Fibroblast of skin of left biceps (primary cell): ENCODE measurements at regions not wholly inside any gene's neighbourhood (a gene's known extent, or its start where the extent isn't known, plus 50 kb on each side); places are given as distances from the start of the nearest gene placed in this dataset.

Experiments
- DNase-seq, 2 experiments: peaks; one replicate each; pipeline ENCODE4 v3.0.0-alpha.2; 2013; ENCODE audit warnings: low read depth in 2 of 2

DNA sequence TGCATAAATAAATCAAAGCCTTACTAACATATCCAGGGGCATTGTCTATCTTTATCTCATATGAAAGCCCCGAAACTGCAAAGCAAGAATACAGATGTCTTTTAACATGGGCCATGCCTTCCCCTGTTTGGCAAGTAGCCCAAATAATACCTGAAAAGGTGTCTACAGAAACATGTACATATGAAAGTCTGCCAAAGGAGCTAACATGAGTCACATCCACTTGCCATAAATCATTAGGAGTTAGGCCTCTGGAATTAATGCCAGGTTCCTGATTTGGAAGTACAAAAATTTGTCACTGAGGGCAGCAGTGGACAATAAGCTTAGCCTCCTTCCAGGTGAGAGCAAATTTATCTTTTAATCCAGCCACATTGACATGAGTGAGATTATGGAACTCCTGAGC, 85.5 kb upstream of the PGR start:
- no peak for DNase-seq

DNA sequence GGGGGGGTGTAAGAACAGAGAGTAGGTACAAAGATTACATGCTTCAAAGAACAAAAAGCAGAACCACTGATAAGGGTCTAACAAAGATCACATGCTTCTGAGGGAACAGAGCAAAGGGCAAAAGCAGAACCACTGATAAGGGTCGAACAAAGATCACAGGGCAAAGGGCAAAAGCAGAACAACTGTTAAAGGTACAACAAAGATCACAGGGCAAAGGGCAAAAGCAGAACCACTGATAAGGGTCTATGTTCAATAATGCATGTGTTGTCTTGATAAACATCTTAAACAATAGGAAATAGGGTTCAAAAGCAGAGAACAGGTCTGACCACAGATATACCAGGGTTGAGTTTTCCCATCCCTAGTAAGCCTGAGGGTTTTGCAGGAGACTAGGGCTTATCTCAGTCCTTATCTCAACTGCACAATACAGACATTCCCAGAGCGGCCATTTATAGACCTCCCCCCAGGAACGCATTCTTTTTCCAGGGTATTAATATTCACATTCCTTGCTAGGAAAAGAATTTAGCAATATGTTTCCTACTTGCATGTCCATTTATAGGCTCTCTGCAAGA, 81.9 kb upstream of the PGR start:
- no peak for DNase-seq

DNA sequence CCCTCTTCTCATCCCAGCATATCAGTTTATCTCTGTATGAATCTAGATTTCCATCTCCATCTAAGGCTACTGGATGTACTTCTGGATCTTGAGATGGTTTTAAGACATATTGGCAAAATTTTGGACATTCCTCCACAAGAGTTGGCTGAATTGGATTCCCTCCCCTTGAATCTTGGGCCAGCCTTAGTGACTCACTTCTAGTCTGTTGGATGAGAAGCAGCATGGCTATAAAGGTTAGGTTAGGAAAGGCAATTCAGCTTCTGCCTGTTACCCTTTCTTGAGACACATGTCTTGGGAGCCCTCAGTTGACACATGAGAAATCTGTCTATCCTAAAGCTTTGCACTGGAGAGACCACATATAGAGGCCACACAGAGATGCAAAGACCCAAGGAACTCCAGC, 73.0 kb upstream of the PGR start:
- no peak for DNase-seq

DNA sequence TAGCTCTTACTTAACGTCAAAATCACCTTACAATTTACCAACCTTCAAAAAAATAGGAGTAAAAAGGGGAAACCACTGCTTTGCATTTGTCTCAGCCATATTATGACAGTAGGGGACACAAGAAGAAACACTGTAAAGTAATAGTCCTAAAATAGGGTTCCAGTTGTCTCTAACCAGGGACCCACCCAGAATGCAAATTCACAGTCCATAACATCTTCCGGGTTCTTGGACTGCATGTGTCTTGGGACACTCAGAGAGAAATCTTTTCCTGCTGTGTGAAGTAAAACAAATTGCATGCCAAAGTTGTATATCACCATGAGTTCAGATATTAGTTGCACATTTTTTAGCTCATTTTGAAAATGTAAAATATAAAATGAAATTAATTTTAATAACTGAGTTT, 69.8 kb upstream of the PGR start:
- no peak for DNase-seq

DNA sequence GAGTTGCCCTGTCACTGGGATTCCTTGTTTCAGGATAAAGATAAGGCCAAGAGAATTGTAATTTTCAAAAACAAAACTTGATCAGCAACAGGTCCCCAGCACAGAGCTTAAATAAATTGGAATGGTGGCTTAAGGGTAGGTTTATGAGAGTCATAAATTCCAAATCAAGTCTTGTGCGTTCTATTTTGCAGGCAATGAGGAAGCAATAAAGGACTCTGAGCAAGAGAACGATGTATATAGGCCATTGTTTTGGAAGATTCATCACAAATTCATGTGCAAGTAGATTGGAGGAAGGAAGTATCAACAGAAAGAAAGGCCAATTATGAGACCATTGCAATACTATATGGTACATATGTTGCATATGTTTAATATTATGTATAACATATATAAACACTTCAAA, 65.7 kb upstream of the PGR start:
- DNase-seq, result no peak

DNA sequence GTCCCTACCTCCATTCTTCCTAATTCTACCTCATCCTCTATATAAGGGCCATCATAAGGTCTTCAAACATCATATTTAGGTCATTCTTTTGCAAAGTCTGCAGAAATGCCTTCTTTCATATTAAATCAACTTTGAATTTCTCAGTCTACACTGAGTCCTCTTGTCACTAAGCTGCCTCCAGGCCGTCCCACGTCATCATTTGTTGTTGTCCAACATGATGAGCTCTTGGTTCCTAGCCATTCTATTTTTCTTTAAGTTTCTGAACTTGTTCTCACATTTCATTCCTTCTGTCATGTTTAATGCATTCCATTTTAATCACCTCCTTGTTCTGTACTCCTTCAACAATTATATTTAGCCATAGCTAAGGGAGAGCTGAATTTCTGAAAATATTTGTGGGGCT, 59.2 kb upstream of the PGR start:
- no peak for DNase-seq

DNA sequence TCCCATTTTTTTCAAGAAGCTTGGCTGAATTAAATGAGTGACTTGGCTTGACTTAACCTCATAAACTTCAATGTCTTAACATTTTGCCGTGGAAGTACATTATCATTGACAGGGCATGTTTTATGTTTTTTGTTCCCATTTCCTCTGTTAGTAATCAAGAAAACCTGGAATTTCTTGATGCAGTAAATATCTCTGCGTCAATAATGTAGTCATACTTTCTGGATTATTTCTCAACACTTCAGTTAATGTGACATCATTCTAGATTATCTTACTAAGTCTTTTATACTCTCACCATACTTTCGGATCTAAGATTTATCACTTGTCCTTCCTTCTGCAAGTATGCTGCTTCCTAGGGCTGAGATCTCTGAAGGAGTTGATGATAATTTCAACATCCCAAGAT, 58.6 kb upstream of the PGR start:
- DNase-seq, result no peak

DNA sequence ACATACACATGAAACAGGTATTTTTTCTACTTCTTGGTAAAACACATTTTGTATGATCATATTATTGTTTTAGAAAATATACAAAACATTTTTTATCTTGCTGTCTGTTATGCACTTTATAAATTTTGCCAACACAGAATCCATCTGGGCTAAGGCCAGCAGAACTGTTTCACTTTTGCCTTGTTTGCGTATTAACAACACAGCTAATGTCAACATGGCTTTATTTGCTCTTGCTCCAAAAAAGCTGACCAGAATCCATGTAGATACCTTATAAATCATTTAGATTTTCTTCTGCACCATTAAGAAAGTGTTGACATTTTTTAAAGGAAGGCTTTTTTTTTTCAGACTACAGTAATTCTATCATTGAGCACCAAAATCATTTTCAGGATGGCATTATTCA, 58.1 kb upstream of the PGR start:
- DNase-seq, result no peak

DNA sequence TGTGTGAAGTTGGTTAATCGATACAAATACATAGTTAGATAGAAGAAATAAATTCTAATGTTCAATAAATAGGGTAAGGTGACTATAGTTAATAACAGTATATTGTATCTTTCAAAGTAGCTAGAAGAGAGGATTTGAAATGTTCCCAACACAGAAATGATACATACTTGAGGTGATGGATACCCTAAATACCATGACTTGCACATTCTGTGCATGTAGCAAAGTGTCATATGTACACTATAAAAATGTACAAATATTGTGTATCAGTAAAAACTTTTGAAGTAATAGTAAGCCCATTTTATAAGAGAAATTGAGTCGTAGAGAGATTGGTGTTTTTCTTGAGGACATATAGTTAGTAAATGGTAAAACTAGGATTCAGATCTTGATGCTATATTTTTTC, 56.4 kb upstream of the PGR start:
- no peak for DNase-seq

DNA sequence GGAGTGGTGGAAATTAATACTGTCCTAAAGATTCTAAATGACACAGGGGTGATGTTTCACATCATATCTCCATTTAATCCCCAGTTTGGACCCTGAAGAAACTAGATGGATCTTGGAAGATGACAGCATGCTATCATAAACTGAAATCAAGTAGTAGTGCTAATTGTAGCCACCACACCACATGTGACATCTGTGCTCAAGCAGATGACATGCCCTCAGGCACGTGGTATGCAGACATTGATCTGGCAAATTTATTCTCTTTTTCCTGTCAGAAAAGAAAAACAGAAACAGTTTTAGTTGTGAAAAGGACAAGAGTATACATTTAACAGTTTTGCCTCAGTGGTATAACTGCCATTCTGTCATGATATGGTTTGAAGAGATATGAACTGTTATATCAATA, 52.9 kb upstream of the PGR start:
- DNase-seq, result no peak

DNA sequence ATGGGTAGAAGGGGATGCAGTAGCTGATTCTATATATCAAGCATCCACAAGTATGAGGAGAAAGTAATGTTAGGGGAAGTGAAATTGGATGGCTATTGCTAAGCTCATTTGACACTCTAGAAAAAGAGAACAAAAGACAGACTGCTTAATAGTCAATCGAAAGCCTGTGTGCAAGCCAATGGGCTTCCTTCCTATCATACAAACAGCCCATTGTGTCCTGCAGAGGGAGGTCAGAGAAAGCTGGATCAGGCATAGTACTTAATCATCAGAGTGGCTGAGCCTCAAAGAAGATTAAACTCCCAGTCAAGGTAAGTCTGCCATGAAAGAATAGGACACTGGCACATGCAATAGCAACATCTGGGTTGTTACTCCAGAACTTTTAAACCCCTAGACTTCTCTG, 50.9 kb upstream of the PGR start:
- no peak for DNase-seq
